ENCODE measurements at regions not wholly inside any gene's neighbourhood (a gene's known extent, or its start where the extent isn't known, plus 50 kb on each side); places are given as distances from the start of the nearest gene placed in this dataset.

DNA sequence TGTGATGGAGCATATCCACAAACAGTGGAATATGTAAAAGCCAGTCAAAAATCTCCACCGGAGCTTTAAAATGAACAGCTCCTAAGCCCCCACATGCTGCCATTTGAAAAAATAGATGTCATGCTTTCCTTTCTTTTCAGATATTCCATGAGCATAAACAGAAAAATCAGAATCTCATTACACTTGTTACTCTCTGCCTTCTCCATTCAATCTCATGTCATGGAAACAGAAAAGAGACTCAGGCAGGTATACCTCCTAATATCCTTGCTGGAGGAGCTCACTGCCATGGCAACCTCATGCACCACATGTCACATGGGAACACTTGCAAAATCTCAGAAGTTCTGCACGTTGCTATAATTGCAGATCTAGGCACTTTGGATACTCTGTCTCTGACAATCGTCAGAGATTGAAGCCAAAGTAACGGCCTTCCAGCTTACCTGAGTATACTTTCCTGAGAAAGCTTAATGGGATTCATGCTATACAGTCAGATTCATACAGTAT is 317.0 kb upstream of the ADAMTS9 start:
- TF ChIP-seq, protein P1, sequence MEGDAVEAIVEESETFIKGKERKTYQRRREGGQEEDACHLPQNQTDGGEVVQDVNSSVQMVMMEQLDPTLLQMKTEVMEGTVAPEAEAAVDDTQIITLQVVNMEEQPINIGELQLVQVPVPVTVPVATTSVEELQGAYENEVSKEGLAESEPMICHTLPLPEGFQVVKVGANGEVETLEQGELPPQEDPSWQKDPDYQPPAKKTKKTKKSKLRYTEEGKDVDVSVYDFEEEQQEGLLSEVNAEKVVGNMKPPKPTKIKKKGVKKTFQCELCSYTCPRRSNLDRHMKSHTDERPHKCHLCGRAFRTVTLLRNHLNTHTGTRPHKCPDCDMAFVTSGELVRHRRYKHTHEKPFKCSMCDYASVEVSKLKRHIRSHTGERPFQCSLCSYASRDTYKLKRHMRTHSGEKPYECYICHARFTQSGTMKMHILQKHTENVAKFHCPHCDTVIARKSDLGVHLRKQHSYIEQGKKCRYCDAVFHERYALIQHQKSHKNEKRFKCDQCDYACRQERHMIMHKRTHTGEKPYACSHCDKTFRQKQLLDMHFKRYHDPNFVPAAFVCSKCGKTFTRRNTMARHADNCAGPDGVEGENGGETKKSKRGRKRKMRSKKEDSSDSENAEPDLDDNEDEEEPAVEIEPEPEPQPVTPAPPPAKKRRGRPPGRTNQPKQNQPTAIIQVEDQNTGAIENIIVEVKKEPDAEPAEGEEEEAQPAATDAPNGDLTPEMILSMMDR (IDR thresholded peaks at IDR 0.05; ENCODE audit: insufficient read depth, low read depth, low read length) = no peak
- no peak for TF ChIP-seq EZH2 (IDR thresholded peaks at IDR 0.05; ENCODE audit: insufficient read depth, low read length)
